ENCODE measurements at regions not wholly inside any gene's neighbourhood (a gene's known extent, or its start where the extent isn't known, plus 50 kb on each side); places are given as distances from the start of the nearest gene placed in this dataset.

GRCh38 chr4:119735165-119735651, 106.6 kb upstream of the PDE5A start:
- Histone ChIP-seq H3K9ac (ENCODE audit: insufficient read depth in 1 of 2, low read depth in 2 of 2, low read length in 2 of 2) (no peak overlapping the region), H2AFZ (ENCODE audit: low read depth, low read length) (no peak overlapping the region), H3K9me1 (ENCODE audit: control insufficient read depth, insufficient read depth, low read length) (no peaks in the 10 kb centered on the region), H3K79me2 (ENCODE audit: control insufficient read depth, insufficient read depth, low read length) (no peaks in the 10 kb centered on the region), H3K27ac (ENCODE audit: extremely low read depth, low read depth, low read length) (no peak overlapping the region), H3K36me3 (ENCODE audit: control insufficient read depth, insufficient read depth, low read length) (no peaks in the 10 kb centered on the region), H3K4me2 (ENCODE audit: insufficient read depth, low read length) (no peak overlapping the region), H3K9me3 (replicated peaks; ENCODE audit: control insufficient read depth, insufficient read depth, low read depth, low read length) (no peaks in the 10 kb centered on the region), H4K20me1 (replicated peaks; ENCODE audit: control insufficient read depth, insufficient read depth, low read length) (no peaks in the 10 kb centered on the region), H3K4me3 (no peak overlapping the region), H3K27me3 (ENCODE audit: control insufficient read depth in 2 of 2, insufficient read depth in 2 of 2, low read length in 2 of 2) (no peaks in the 10 kb centered on the region), H3K4me1 (replicated peaks in 1 of 2; ENCODE audit: control insufficient read depth in 2 of 2, insufficient read depth in 2 of 2, low read length in 2 of 2) (no peaks in the 10 kb centered on the region)
- POLR2A ChIA-PET: no interaction called here
- ATAC-seq (no peak), DNase-seq (ENCODE audit: extremely low read depth in 1 of 4, low spot score in 3 of 4) (no peak), FAIRE-seq (no peak)
- intact Hi-C loops (cut with micrococcal nuclease) (no loop called here), in situ Hi-C loops (cut with MboI) (no loop called here)
- CTCF ChIA-PET (ENCODE audit: low intra/inter-chr PET ratio): no interaction called here
- BruUV-seq (replicated peaks): no TSS peak
- TF ChIP-seq HMG20A (CRISPR knock-in tag; conservative IDR thresholded peaks at IDR 0.05): no peak
- no peak for TF ChIP-seq ZNF740 (CRISPR knock-in tag; IDR thresholded peaks at IDR 0.05)
- TF ChIP-seq ZNF740 (tag; IDR thresholded peaks at IDR 0.05): no peak
- no peak for TF ChIP-seq NONO (IDR thresholded peaks at IDR 0.05; ENCODE audit: low read depth in 2 of 2, low read length in 1 of 2)
- TF ChIP-seq KLF6 (CRISPR knock-in tag; IDR thresholded peaks at IDR 0.05; ENCODE audit: borderline replicate concordance): no peak
- TF ChIP-seq POLR2AphosphoS2 (IDR thresholded peaks at IDR 0.05; ENCODE audit: low read length): no peak
- TF ChIP-seq BMI1 (IDR thresholded peaks at IDR 0.05; ENCODE audit: low read length): no peak
- TF ChIP-seq HNRNPLL (IDR thresholded peaks at IDR 0.05; ENCODE audit: low read depth, low read length, poor library complexity, severe bottlenecking): no peak
- TF ChIP-seq TFAM (CRISPR knock-in tag; conservative IDR thresholded peaks at IDR 0.05): no peak
- TF ChIP-seq ZNF134 (CRISPR knock-in tag; conservative IDR thresholded peaks at IDR 0.05): no peak
- no peak for TF ChIP-seq MITF (IDR thresholded peaks at IDR 0.05)
- whole genome bisulfite sequencing (ENCODE audit: insufficient coverage, low coverage, missing lambda C conversion rate): 0% methylated on average over 1 of the region's 1 CpG

Data from K562 (cell line).